Kidney glomerular epithelial cell (primary cell): ENCODE measurements at regions not wholly inside any gene's neighbourhood (a gene's known extent, or its start where the extent isn't known, plus 50 kb on each side); places are given as distances from the start of the nearest gene placed in this dataset.
A peak's percentile ranks its signal among the peaks of the same experiment; 100 is the strongest.
"Not testable (repeated sequence)": the region's sequence is repeated elsewhere in the genome, so short reads cannot be mapped to it uniquely, and the experiment has no call there.

ENCODE experiments used
- DNase-seq: peaks from one replicate; lab custom pipeline; 2025; lab: John Stamatoyannopoulos, UW

DNA sequence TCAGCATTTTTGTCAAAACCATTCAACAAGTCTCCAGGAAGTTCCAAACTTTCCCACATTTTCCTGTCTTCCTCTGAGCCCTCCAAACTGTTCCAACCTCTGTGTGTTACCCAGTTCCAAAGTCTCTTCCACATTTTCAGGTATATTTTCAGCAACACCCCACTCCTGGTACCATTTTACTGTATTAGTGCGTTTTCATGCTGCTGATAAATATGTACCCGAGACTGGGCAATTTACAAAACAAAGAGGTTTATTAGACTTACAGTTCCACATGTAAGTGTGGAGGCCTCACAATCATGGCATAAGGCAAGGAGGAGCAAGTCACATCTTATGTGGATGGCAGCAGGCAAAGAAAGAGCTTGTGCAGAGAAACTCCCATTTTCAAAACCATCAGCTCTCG lies 315.9 kb upstream of the ESRRG start:
- not testable (repeated sequence) for DNase-seq

DNA sequence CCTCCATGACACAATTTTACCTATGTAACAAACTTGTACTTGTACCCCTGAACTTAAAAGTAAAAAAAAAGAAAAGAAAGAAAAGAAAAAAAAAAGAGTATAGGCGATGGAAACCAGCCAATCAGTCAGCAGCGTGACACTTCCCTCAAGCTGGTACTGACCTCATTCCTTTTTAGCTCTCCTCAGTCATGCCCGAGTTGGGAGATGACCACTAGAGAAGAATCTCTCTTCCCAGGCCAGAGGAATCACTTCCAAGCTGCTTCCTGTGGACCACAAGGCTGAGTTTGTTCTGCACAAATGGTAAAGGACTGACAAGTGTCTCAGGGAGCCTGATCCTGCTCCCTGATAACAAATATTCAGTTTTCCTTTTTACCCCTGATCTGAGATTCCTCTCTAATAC lies 313.5 kb upstream of the ESRRG start:
- no peak for DNase-seq

GRCh38 chr1:217032715-217033367 lies 309.6 kb upstream of the ESRRG start:
- no peak for DNase-seq

- DNase-seq, result peak; percentile 68
Measured at GRCh38 chr1:217029281-217030157, 306.3 kb upstream of the ESRRG start.

GRCh38 chr1:217027403-217028080 lies 304.3 kb upstream of the ESRRG start:
- DNase-seq, result no peak

DNA sequence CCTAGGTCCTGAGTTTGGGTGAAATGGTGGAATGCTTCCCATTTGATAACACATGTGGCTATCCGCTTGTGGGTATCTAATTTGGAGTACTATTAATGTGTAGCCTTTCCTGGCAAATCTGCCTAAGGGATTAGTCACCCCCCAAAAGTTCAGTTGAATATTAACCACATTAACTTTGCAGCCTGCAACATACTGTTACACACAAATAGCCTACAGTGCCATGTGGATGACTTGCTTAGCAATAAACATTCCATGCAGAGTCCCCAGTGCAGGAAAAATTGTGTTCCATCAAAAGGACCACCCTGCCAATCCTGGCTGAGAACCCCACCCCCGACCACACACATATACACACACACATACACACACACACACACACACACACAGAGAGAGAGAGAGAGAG lies 303.3 kb upstream of the ESRRG start:
- DNase-seq, result peak; percentile 73

DNA sequence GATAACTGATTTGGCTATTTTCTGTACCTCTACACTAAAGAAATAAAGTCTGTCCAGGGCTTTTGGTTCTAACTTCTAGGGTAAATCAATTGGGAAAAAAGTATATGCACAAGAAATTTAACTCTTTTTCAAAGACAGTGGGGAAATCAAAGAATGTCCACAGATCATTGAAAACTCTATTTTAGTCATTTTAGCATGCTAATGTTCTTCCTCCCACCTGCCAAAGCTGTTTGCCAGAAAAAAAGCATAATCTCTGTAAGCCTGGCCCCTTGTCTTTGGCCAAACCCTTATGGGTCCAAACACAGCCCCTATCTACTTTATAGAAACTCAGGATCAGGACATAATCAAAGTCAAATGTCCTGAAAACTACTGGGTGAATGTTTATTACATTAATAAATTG lies 302.2 kb upstream of the ESRRG start:
- no peak for DNase-seq

- DNase-seq, result no peak
Measured at GRCh38 chr1:217024911-217025310, 301.7 kb upstream of the ESRRG start.

DNA sequence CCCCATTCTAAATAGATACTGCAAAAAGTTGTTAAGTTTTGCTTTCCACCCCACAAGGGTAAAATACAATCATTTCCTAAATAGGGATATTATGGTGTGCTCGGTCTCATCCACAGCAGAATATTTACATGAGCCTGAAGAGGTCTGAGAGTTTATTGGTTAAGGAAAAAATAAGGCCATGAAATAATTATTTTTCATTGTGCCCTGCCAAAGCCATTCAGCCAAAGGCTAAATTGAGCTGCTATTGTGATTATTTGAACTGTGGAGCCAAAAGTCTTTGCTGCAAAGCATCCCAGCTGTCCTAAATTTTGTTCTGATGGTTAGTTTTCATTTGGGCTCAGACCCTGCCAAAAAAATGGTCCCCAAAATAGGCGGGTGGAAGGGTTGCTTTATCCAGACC lies 298.7 kb upstream of the ESRRG start:
- no peak for DNase-seq

DNA sequence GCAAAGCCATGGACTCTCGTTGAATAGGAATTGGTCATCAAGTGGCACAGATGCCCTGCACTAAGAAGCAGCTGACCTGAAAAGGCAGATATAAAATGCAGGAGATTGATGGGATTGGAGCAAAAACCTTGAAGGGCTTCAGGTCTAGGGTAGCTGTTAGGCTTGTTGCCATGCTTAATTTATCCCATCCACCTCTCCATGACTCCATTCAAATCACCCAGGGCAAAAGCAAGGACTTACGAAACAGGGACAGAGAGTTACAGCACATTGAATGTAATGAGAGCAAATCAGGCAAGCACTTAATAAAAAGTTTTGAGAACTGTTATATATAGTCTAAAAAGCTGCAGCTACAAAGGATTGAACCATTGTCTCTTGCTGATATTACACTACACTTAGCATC lies 298.2 kb upstream of the ESRRG start:
- no peak for DNase-seq

DNA sequence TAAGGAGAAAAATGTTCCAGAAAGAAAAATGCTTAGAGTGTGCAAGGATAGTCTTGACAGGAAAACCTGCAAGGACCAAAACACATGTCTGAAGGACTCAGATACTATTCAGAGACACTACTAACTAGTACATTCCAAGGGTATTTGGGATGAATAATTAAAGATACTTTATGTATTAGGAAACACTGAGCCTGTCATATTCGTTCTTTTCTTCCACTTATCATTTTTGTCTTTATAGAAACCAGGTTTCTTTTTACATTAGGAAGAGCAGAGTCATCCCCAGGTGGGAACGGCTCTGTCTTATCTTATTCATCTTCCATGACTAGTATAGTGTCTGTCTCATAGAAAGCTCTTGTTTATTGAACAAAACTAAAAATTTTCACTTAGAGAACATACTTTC lies 296.2 kb upstream of the ESRRG start:
- no peak for DNase-seq

- no peak for DNase-seq
Measured at GRCh38 chr1:217018648-217019047, 295.4 kb upstream of the ESRRG start.

GRCh38 chr1:217017165-217017564 lies 293.9 kb upstream of the ESRRG start:
- no peak for DNase-seq

- DNase-seq, result no peak
Measured at GRCh38 chr1:217014066-217014465, 290.8 kb upstream of the ESRRG start.

DNA sequence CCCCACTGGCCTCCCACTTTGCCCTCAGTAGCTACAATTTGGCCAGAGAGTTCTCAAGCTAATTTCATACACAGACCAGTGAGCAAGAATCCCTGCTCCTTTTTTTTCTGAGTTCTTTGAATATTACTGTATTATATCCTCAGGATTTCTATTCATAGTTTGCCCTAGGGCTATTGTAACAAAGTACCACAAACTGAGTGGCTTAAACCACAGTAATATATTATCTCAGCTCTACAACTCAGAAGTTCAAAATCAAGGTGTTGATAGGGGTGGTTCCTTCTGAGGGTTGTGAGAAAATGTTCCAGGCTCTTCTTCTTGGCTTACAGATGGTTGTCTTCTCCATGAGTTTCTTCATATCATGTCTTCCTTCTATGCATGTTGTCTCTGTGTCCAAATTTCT lies 289.4 kb upstream of the ESRRG start:
- no peak for DNase-seq

- no peak for DNase-seq
Measured at GRCh38 chr1:217011097-217011496, 287.9 kb upstream of the ESRRG start.

DNA sequence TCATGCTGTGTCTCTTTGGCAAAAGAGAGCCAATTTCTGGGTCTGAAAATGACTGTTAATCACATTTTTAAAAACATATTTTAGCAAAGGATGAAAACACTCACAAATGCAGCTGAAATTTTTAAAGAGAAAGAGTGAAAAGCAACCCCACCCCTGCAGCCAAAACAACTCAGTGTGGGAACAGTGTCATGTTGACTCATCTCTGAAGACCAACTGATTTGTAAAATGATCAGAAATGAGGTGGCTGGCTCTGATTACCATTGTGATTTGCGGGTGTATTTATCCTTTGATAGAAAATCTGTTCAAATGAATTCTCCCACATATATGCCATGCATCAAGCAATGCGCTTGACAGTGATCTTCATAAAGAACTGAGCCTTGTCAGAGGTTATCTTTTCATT lies 287.0 kb upstream of the ESRRG start:
- no peak for DNase-seq

DNA sequence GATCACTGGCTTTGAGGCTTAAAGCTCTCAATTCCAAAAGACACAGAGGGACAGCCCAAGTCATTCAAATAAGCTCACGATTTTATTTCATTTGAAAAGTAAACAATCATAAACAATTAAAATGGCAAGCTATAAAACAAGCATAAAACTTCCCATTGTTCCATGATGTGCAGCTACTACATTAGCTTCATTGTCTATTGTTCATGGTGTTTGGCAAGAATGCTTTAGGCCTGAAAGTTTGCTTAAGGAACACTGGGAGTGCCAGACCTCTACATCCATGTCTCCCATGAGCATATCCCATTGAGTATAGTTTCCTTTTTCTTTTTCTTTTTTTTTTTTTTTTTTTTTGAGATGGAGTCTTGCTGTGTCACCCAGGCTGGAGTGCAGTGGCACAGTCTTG lies 286.1 kb upstream of the ESRRG start:
- no peak for DNase-seq

- DNase-seq, result peak; percentile 2
Measured at GRCh38 chr1:217004776-217005436, 281.7 kb upstream of the ESRRG start.

DNA sequence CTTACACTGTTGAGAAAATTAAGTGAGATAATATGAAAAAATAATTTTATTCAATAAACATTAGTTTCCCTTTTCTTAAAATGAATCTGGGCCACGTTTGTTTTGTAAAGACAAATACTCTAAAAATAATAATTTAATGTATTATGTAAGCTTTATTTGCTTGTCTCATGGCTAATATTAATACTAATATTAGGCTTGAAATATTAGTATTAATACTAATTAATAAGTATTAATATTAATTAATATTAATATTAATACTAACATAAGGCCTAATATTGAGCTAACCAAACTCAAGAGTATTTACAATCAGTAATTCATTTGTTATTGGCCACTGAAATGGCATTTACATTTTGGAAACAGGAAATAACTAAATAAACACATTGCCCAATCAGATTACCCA lies 280.1 kb upstream of the ESRRG start:
- no peak for DNase-seq

- DNase-seq, result no peak
Measured at GRCh38 chr1:216997831-216998230, 274.6 kb upstream of the ESRRG start.

GRCh38 chr1:216997069-216997468 lies 273.8 kb upstream of the ESRRG start:
- no peak for DNase-seq

GRCh38 chr1:216984536-216984935 lies 261.3 kb upstream of the ESRRG start:
- no peak for DNase-seq
